Chondrocyte (in vitro differentiated cells): ENCODE measurements at regions not wholly inside any gene's neighbourhood (a gene's known extent, or its start where the extent isn't known, plus 50 kb on each side); places are given as distances from the start of the nearest gene placed in this dataset.

Experiments used
- DNase-seq: peaks from one replicate; pipeline ENCODE4 v3.0.0; 2021; ENCODE audit warnings: mixed read lengths, low spot score
- H3K27ac Mint-ChIP-seq: one replicate; pipeline ENCODE4 v1.8.0; 2021; ENCODE audit warnings: mild to moderate bottlenecking, moderate library complexity, mixed read lengths; ENCODE audit not compliant: unreplicated experiment
- H3K27me3 Mint-ChIP-seq: 2 replicates; pipeline ENCODE4 v1.8.0; 2021; ENCODE audit warnings: low read depth, mixed read lengths
- H3K36me3 Mint-ChIP-seq: 2 replicates; pipeline ENCODE4 v1.8.0; 2021; ENCODE audit warnings: low read depth, mixed read lengths
- H3K4me1 Mint-ChIP-seq: 2 replicates; pipeline ENCODE4 v1.8.0; 2021; ENCODE audit warnings: low read depth, mild to moderate bottlenecking, mixed read lengths
- H3K4me3 Mint-ChIP-seq: one replicate; pipeline ENCODE4 v1.8.0; 2021; ENCODE audit warnings: mild to moderate bottlenecking, moderate library complexity, mixed read lengths; ENCODE audit not compliant: unreplicated experiment
- H3K9me3 Mint-ChIP-seq: 2 replicates; pipeline ENCODE4 v1.8.0; 2021; ENCODE audit warnings: low read depth, mixed read lengths
- CTCF ChIP-seq: fragments of 200-600 bp; sonication (generic); IDR thresholded peaks from 2 replicates; pipeline ENCODE4 v1.5.0; 2021; ENCODE audit warnings: antibody characterized with exemption, mild to moderate bottlenecking, moderate library complexity

- H3K4me3 Mint-ChIP-seq = no peak overlapping the region
- peaks cover 57% of the 10 kb centered on the region for H3K4me1 Mint-ChIP-seq
- H3K27me3 Mint-ChIP-seq = no peaks in the 10 kb centered on the region
- no peak for DNase-seq
- no peaks in the 10 kb centered on the region for H3K9me3 Mint-ChIP-seq
- peak; percentile 52 for TF ChIP-seq CTCF
- no peaks in the 10 kb centered on the region for H3K36me3 Mint-ChIP-seq
- peak overlapping the region; percentile 88 for H3K27ac Mint-ChIP-seq
These were observed 52.6 kb upstream of the TNFAIP8 start for GRCh38 chr5:119302916-119303897.

GRCh38 chr5:119304439-119305211 lies 51.2 kb upstream of the TNFAIP8 start:
- Mint-ChIP-seq H3K4me3 (no peak overlapping the region), H3K27ac (peak overlapping the region; percentile 88), H3K4me1 (peaks cover 60% of the 10 kb centered on the region), H3K36me3 (no peaks in the 10 kb centered on the region), H3K27me3 (no peaks in the 10 kb centered on the region), H3K9me3 (no peaks in the 10 kb centered on the region)
- TF ChIP-seq CTCF = no peak
- no peak for DNase-seq
